GM19397 (cell line): ENCODE measurements at regions not wholly inside any gene's neighbourhood (a gene's known extent, or its start where the extent isn't known, plus 50 kb on each side); places are given as distances from the start of the nearest gene placed in this dataset.
"Not testable (repeated sequence)": the region's sequence is repeated elsewhere in the genome, so short reads cannot be mapped to it uniquely, and the experiment has no call there.

ENCODE experiments used
- ATAC-seq: cut with Tn5 transposase; IDR thresholded peaks from one replicate; pipeline ENCODE4 v1.9.1; 2021; ENCODE audit warnings: mild to moderate bottlenecking, moderate library complexity; ENCODE audit not compliant: unreplicated experiment

- ATAC-seq = no peak
Measured at GRCh38 chr4:10853196-10853595, 168.6 kb upstream of the CLNK start.

- no peak for ATAC-seq
Measured at GRCh38 chr4:10841697-10842096, 157.1 kb upstream of the CLNK start.

DNA sequence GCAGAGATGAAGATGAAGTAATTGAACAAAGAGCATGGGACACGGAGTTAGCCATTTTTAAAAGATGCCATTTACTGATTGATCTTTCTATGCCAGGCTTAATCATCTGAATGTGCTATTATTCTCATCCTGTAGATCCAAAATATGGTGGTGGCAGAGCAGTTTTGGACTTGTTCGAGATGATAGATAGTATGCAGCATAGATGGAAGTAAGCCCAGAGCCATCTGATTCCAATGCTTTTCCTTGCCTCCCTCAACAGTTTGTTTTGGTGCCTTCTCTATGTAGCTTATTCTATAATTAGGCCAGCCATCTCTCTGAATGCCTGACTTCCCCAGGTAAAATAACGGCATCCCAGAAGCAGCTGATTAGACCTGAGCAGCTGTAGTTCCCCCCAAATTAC is 152.6 kb upstream of the CLNK start:
- ATAC-seq = no peak

DNA sequence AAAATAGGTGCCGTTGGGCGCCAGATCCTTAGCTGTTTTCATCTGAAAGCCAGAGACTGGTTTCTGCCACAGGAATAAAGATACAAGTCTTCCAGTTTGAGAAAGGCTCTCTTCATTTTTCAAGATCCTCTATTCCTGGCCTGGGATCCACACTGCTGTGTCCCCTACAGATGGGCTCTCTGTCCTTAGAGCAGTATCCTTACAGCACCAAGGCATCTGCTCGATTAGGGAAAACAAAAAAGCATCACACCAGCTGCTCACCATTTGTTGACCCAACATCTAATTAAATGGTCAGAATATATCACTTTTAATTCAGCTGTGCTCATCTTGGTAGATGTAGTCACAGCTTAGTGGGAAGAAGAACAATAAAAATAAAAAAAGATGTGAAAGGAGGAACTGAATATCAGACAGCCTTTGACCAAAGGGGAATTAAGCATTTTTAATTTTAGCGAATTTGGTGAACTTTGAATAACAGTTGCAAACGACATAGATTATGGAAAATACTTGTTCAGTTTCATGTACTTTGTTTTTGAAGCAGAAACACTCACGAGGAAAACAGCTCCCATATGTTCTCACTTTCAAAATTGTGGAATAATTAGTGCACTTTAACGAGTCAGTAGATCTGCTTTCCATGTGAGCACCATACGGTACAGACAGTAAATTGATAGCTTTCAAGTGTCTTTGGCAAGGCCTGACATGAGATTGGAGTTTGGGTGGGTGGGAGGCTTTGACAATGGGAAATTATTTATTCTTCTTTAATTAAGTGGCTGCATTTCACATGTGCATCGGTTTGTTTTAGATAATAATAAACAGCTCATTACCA is 148.4 kb upstream of the CLNK start:
- ATAC-seq = no peak

GRCh38 chr4:10831727-10832408 is 147.3 kb upstream of the CLNK start:
- no peak for ATAC-seq

GRCh38 chr4:10828918-10829538 is 144.5 kb upstream of the CLNK start:
- ATAC-seq = not testable (repeated sequence)

- ATAC-seq = no peak
Measured at GRCh38 chr4:10821826-10822225, 137.3 kb upstream of the CLNK start.

DNA sequence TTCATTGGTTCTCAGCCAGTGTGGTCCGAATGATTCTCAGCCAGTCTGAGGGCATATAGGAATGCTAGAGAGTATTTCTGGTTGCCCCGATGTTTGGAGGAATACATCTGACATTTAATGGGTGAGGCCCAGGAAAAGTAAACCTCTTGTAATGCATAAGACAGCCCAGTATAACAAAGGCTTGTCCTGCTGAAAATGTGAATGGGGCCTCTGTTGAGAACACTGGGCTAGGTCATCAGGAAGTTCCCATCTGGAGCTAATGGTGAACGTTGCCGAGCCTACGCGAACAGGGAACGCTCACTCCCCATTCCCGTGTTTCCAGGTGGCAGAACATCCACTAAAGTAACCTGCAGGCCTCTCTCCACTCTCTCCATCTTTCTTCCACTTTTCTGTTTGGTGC is 132.0 kb upstream of the CLNK start:
- no peak for ATAC-seq

- no peak for ATAC-seq
Measured at GRCh38 chr4:10811991-10812390, 127.4 kb upstream of the CLNK start.

- ATAC-seq = peak; percentile 18
Measured at GRCh38 chr4:10810411-10810810, 125.8 kb upstream of the CLNK start.

DNA sequence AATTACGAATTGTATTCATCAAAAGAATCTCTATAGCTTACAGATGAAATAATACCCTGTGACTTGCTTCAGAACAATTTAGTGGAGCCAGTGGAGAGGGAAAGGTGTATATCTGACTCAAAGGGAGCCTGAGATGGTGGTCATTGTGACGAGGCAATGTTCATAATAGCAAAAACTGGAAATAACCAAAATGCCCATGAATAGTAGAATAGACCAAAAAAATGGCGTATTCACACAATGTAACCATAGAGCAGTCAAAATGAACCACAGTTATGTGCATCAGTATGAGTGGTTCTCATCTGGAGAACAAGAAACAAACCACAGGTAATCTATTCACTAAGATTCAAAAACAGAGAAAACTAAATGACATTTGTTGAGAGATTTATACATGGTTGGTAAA is 125.3 kb upstream of the CLNK start:
- peak; percentile 64 for ATAC-seq

GRCh38 chr4:10808591-10808990 is 124.0 kb upstream of the CLNK start:
- ATAC-seq = no peak

DNA sequence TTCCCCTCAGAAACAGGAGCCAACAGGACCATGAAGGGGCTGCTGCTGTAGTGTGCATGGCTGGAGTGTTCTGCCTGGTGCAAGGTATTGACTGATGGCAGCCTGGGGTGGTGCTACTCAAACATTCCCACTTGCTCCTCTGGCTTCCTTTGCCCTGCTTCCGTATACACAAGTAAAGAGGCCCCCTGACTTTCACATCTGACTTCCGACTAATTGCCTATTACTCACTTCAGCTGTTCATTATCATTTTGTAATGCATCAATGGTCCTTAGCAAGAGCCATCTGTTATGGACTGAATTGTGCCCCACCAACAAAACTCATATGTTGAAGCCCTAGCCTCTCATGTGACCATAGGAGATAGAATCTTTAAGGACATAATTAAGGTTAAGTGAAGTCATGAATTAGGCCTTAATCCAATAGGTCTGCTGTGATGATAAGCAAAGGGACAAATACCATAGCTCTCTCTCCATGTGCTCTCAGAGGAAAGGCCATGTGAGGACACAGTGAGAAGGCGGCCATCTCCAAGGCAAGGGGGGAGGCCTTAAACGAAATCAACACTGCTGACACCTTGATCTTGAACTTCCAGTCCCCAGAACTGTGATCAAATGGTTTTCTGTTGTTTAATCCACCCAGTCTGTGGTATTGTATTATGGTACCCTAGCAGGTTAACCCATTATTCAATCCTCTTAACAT is 122.5 kb upstream of the CLNK start:
- no peak for ATAC-seq

GRCh38 chr4:10803713-10804343 is 119.3 kb upstream of the CLNK start:
- no peak for ATAC-seq

DNA sequence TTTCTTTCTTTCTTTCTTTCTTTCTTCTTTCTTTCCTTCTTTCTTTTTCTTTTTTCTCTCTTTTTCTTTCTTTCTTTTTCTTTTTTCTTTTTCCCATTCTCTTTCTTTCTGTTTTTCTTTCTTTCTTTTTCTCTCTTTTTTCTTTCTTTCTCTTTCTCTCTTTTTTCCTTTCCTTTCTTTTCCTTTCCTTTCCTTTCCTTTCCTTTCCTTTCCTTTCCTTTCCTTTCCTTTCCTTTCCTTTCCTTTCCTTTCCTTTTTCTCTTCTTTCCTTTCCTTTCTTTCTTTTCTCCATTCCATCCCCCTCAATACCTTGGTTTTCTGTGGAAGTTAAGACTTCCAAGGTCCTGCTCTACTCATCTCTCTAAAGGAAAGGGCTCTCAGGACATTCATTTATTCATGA is 102.8 kb upstream of the CLNK start:
- ATAC-seq = no peak

GRCh38 chr4:10784621-10785020 is 100.1 kb upstream of the CLNK start:
- no peak for ATAC-seq

DNA sequence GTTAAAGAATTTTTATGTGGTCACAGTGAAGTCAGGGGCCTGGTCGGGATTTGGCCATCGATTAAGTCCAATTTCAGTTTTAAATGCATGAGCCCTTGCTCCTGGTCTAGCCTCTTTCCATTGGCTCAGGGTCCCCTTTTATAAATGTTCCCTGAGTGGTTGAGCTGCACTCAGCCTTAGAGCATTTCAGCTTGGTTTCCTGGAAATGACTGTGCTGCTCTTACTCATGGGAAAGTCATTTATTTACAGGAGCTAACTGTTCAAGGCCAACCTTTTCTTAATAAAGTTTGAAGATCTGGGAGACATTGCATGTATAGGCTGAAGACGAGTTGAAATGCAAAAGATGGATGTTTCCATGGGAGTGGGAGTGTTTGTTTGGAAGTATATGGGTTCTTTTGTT is 98.8 kb upstream of the CLNK start:
- ATAC-seq = no peak

GRCh38 chr4:10781805-10782204 is 97.2 kb upstream of the CLNK start:
- no peak for ATAC-seq

DNA sequence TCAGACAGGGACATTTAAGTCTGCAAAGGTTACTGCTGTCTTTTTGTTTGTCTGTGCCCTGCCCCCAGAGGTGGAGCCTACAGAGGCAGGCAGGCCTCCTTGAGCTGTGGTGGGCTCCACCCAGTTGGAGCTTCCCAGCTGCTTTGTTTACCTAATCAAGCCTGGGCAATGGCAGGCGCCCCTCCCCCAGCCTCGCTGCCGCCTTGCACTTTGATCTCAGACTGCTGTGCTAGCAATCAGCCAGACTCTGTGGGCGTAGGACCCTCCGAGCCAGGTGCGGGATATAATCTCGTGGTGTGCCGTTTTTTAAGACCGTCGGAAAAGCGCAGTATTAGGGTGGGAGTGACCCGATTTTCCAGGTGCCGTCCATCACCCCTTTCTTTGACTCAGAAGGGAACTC is 96.2 kb upstream of the CLNK start:
- not testable (repeated sequence) for ATAC-seq

DNA sequence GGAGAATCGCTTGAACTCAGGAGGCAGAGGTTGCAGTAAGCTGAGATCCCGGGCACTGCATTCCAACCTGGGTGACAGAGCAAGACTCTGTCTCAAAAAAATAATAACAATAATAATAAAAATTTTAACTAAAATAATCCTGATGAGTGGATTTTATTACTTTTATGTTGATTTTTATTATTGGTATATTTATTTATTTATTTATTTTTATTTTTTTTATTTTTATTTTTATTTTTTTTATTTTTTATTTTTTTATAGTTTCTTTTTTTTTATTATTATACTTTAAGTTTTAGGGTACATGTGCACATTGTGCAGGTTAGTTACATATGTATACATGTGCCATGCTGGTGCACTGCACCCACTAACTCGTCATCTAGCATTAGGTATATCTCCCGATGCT is 90.6 kb upstream of the CLNK start:
- ATAC-seq = not testable (repeated sequence)

GRCh38 chr4:10773656-10774055 is 89.1 kb upstream of the CLNK start:
- ATAC-seq = no peak
